NCI-H2196 treated with DMSO at 0.1 percent for 48 hours (cell line): ENCODE measurements at regions not wholly inside any gene's neighbourhood (a gene's known extent, or its start where the extent isn't known, plus 50 kb on each side); places are given as distances from the start of the nearest gene placed in this dataset.

Experiments used
- DNase-seq: peaks from one replicate; lab custom pipeline; 2025; ENCODE audit not compliant: unreplicated experiment; lab: John Stamatoyannopoulos, UW

DNA sequence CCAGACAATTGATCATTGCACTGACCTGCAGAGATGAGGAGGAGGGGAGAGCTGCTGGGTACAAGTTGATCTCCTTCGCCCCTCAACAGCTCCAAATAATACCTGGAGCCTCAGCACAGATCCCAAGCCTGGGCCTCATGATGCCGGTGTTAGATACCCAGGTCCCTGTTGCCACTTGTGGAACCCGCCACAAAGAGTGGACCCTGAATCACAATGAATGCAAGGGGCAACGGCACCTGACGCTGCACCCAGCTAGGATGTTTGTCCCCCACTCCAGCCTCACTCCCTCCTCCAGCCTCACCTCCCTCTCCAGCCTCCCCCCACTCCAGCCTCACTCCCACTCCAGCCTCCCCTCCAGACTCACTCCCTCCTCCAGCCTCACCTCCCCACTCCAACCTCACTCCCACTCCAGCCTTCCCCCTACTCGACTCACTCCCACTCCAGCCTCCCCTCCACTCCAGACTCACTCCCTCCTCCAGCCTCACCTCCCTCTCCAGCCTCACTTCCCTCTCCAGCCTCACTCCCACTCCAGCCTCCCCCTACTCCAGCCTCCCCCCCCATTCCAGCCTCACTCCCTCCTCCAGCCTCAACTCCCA is 879.0 kb downstream of the BRD1 start:
- DNase-seq, result no peak

DNA sequence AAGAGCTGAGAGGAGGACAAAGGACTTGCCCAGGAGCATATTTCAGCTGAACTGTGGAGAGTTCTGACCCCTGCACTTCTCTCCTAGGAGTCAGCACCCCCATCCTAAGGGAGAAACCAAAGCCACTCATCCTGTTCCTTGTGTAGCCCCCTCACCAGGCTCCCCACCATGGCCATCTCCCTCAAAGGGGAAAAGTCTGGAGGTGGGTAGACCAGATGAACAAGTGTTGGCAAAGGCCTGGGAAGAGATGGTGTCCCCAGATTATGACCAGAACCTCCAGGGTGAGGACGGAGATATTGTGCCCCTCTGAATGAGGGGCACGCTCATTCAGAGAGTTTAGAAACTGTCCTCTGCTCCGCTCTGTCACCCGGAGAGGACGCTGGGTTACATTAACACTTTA is 880.0 kb downstream of the BRD1 start:
- DNase-seq, result no peak

DNA sequence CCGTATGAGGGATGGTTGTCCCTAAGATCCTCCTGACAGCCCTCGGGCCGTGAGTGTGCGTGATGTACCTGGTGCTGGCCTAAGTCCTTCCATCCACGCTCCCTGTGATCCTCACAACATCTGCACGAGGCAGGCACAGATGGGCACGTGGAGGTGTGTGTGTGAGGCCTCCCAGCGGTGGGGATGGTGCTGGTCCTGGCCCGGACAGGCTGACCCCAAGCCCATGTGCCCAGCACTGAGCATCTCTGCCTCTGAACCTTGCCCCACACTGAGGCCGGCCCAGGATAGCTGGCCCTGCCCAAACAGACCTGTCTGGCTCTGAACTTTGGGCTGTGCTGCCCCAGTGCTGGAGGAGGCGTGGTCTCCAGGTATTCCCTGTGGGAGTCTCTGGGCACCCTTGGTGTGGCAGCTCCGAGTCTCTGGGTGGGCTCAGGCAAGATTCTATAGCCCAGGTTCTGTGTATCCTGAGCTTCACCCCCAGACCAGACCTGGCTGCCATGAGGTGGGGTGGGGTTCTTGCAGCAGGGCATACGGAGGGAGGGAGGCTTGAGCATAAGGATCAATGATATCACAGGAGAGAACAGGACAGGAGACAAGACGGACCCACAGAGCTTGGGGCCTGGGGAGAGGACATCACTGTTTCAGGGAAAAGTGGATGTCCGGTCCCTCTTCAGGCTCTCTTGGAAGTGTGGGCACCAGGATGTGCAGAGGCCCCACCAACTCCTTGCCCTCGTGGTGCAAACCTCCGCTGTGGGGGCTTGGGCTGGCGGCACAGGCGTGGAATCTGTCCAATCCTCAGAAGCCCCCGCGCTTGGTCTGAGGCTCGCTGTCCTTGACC is 881.8 kb downstream of the BRD1 start:
- DNase-seq, result no peak

DNA sequence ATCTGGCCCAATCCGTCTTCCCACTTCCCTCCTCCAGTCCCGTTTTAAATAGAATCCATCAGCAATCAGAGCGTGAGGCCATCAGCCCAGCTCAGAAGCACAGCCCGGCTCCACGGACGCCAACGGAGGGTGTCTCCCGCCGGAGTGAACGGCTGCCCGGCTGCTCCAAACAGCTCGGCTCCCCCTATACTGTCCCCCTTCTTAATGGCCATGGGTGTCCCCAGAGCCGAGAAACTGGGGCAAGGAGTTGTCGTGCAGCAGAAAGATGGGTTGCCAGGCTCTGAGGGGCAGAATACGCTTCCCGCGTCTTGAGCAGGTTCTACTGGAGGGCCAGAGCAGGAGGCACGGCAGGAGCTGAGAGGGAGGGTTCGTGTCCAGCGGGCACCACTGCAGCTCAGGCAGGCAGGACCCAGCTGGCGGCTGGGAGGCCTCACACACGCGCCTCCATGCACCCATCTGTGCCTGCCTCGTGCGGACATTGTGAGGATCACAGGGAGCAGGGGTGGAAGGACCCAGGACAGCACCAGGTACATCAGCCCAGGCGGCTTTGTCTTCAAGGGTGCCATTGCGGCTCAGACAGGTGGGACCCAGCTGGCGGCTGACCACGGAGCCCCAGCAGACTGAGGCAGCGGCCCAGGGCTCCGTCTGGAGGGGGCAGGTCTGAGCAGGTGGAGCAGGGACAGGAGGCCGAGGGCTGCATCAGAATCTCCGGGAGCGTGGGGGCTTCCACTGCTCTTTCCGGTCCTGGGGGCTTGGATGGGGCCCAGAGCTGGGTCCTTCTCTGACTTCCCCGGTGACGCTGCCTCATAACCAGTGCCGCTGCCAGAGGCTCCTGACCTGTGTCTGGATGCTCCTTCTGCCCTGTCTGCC is 882.7 kb downstream of the BRD1 start:
- no peak for DNase-seq

DNA sequence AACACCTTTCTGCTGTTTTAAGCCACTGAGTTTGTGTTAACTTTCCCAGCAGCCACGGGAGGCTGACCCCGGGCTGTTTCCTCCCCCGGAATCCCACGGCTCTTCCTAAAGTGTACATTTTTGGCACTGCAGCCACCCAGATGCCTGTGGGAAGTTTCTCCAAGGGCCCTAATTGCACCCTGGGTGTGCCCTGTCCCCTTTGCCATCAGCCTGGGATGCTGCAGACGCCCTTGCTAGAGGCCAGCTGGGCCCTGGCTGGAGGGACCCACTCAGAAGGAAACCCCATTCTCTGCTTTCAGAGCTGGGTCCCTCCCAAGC is 883.3 kb downstream of the BRD1 start:
- no peak for DNase-seq

DNA sequence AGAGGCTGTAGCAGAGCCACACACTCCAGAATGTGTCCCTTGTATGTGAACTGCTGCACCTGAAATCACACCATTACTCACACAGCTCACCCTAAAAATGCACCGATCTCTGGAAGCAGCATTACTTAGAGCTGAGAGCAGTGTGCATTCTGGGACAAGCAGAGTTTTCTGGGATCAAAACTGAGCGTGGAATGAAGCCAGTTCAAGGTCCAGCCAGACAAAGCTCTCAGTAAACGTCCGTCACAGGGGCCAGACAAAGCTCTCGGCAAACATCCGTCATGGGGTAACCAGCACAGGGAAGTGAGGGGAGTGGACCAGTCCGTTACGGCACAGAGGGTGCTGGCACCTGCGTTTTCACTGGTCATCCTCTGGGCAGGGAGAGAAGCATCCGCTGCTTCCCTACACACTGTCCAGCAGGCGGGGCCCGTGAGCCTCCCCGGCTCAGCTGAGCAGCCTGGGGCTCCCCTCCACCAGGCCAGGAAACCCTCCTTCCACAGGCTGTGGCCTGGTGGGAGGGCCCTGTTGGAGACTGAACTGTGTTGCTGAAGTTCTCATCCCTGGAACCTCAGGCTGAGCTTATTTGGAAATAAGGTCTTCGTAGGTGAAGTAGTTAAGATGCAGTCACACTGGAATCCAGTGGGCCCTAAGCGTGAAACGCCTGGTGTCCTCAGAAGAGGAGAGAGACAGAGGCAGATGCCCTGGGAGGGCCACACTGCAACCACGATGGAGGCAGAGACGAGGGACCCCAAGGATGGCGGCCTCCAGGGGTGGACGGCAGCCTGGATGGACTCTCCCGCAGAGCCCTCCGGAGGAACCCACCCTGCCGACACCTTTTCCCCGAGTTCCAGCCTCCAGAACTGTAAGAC is 883.9 kb downstream of the BRD1 start:
- DNase-seq, result no peak

DNA sequence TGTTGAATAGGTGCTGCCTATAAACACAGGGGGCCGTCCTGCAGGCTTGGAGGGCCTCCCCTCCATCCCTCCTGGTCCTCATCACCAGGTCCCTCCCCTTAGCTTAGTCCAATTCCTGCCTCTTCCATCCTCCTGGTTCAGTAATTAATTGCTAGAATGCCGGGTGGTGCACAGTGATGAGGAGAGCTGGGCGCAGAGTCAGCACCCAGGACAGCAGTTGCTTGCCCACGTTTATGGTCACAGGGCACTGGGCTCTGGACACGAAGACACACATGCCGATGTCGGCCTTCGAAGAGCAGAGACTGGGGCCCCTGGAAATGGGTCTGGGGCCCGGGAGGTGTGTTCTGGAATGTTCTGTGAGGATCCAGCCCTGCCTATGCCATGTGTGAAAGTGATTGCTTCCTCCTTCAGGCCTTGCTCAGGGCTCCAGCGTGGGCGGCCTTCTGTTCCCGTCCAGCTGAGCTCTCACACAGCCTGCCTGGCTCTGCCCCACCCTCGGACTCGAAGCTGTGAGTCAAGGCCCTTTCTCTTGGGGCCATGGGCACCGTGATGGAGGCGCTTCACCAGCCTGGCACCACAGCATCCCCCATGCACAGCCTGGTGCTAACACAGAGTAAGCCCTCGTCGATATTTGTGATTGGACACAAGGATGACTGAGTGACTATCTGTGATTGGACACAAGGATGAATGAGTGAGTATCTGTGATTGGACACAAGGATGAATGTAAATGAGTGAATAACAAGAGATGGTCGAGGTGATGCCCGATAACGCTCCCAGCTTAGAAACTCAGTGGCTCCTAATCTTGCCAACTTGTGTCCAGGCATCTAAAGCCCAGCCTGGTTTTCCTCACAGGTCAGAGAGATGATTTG is 884.7 kb downstream of the BRD1 start:
- no peak for DNase-seq

DNA sequence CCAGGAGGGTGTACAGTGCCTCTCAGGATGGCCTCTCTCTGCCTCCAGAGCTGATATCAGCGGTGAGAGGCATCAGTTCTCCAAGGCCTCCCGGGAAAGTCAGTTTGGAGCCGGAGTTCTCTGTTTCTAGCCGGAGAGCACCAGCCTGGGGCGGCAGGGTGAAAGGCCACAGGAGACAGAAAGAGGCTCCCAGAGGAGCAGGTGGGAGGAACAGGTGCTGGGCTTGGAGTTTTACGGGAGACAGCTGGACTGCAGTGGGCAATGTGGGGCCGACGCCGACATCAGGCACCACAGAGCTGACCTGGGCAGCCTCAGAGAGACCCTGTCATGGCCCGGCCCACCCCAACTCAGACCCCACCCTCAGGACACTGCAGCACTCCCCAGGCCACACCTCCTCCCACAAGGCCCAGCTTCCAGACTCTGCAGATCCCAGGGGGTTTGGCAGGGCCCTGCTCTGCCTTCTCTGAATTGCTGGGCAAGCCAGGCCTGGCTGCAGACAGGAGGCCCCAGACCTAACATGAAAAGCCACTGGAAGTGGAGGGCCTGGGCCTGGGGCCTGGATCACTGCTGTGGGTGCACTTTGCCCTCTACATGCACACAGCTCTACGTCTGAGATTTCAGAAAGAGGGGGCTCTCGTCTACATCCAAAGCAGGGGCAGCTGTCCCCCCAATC is 885.6 kb downstream of the BRD1 start:
- no peak for DNase-seq

DNA sequence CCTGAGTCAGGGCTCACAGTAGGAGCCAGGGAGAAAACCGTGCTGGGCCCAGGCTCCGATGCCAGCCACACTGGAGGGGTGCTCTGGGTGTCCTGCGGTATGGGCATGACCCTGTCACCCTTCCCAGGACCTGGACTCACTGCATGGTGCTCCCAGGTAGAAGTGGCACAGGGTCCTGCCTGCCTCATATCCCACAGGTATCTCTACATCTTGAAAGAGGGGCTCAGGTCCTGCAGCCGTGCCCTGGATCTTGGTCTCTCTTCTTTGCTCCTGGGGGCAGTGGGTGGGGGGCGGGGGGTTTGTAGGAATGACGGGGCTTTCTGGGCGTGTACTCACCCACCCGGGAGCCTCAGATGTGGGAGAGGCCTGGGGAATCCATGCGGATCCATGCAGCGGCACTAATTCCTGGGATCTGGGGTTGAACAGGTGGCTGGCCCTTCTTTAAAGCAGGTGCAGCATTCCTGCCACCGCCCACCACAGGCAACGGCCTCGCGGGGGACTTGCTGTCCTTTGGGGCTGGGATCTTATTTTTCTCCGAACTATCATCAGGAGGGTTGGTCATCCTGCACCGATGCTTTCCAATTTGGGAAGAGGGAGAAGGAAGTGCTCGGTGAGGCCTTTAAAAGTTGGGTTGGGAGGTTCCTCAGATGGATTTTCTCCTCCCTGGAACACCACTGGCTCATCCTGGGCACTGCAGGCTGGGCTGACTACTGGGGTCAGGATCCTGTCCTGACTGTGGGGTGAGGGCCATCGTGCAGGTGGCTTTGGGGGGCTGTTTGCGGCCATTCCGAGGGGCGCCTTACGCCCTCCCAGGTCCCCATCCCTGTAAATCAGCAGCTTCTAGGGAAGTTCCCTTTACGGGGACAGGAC is 886.4 kb downstream of the BRD1 start:
- DNase-seq, result no peak

DNA sequence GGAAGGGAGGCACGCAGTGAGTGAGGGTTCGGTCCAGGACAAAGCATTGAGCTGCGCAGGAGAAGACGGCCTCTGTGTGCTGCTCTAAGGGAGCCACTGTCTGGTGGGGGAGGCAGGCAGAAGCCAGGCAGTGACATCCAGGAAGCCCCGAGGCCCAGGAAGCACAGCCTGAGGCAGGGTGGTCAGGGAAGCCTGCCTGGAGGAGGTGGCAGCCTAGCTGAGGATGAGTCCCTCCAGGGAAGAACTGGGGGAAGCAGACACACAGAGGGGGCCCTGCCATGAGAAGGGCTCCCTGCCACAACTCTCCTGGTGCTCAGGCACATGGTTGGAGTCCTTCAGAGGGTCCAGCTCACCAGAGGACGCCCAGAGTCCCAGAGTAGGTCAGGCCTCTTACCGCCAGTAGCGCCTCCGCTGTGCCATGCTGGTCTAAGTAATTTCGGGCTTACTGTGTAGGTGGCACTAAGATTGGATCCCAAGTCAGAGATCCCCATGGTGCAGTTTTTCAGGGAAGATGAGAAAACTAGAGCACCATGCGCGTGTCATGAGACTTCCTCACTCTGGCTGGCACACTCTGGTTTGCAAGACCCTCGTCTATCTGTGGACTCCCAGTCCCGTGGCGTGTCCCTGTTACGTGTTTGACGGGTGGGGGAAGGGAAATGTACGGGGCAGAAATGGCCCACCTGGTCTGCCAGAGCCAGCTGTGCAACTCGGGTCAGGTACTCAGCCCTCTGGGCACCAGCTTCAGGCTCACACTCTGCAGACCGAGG is 887.2 kb downstream of the BRD1 start:
- no peak for DNase-seq

DNA sequence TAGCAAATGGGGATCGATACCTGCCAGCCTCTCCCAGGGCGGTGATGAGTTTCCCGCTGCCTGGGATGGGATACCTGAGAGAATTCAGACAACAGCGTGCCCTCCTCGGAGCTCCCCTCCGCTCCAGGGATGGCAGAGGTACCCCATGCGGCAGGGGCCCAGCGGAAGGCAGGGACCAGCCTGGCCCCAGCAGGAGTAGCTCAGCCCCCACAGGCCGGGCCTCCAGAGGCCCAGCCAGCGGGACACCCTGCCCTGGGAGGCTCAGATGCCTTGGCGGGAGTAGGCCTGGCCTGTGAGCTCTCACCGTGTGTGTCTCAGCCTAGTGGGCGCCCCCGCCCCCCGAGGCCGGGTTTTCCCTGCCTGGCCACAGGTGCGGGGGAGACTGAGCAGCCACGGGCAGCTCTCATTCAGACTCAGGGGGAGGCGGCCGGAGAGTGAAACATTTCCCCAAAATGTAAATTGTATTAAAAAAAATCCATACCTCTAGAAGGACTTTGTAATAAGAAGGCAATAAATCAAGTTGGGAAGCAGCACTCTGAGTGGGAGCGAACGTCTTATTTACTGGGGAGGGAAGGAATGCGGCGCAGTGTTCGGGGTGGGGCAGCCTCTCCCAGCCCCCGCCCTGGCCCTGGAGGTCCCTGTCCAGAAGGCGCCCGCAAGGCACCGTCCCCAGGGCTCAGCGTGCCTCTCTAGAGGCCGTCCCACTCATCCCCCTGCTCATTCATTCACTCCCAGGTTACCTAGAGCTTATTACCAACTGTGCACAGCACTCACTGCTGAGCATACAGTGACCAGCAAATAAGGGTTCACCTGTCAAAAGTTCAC is 888.0 kb downstream of the BRD1 start:
- no peak for DNase-seq

DNA sequence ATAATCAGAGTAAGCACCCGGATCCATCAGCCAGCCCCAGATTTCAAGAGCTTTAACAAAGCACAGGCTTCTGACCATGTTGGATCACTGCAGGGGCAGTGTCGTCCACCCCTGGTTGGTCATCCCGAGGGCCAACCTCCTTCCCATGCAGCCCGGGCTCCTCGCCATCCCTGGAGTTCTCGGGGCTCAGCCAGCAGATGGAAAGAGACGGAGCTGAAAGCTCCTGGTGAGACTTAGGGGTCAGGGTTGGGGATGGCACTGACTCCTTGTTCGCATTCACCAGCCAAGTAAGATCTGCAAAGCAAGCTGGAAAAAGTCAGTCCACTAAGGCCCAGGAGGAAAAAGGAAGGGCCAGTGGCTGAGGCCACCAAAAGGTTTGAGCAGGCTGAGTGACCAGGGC is 888.9 kb downstream of the BRD1 start:
- no peak for DNase-seq

DNA sequence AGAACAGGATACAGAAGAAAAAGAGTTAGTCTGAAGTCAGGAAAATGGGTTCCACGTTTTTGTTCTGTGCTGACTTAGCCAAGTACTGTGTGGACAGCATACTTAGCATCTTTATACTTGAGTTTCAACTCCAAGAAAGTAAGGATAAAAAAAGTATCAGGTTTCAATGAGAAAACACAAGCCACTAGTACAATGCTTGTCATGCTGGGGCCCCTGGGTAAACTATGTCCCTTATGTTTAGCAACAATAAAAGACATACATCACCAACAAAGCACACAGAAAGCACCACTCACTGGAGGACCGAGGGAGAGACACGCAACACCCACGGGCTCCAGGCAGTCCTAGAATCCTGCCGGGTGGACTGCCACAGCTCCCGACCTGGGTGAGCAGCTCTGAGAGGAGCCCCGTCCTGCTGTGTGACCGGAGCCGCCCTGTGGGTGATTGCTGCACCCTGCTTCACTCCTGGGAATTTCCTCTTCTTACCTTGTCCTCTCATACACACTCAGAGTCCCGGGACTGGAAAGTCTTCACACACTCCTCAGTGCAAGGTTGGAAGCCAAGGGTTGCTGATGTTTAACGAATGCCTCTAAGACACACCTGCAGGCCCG is 890.5 kb downstream of the BRD1 start:
- no peak for DNase-seq

DNA sequence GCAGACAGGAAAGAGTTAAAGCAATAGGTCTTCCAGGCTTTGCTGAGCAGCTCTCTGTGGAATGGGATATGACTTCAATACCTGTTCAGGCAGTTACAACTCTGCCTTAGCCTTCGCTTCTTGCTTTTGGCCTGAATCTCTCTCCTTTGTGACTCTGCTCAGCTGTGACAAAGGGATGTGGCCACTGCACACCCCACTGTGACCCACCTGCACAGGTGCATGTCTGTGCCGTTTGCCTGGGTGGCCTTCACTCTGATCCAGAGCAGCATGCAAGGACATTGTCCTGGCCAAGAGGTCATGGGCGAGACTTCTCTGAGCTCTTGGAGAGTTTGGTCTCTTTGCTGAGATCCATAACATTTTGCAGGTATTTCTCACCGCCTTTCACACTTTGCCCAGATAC is 891.3 kb downstream of the BRD1 start:
- DNase-seq, result no peak

DNA sequence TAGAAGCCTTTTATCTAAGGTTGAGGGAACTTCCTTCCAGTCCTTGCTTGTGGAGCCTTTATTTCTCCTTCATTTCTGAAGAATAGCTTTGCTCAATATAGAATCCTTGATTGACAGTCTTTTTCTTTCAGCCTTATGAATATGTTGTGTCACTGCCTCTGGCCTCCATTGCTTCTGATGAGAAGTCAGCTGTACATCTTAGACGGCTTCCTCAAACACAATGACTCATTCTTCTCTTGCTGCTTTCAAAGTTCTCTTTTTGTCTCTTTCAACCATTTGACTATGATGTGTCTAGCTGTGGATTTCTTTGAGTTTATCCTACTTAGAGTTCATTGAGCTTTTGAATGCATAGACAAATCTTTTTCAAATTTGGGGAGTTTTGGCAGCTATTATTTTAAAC is 893.2 kb downstream of the BRD1 start:
- no peak for DNase-seq

DNA sequence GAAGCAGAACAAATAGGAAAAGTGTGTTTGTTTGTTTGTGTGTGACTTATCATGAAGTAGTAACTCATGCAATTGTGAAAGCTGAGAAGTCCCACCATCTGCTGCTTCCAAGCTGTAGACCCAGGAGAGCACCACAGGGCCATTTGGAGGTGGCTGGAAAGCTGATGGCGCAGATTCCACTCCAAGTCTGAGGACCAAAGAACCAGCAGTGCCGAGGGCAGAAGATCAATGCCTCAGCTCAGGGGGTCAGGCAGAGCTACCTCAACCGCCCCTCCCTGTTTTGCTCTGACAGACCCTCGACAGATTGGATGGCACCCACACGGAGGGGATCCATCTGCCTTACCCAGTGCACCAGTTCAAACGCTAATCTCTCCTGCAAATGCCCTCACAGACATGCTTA is 896.2 kb downstream of the BRD1 start:
- no peak for DNase-seq
